Fibroblast of lung (primary cell): ENCODE measurements at regions not wholly inside any gene's neighbourhood (a gene's known extent, or its start where the extent isn't known, plus 50 kb on each side); places are given as distances from the start of the nearest gene placed in this dataset.

Experiments used
- CTCF ChIP-seq, 2 donors: IDR thresholded peaks in 1 of 2; conservative IDR thresholded peaks in 1 of 2; 1 replicate in 1 of 2; 2 replicates in 1 of 2; pipeline ENCODE4 v1.5.1; 2011 to 2012; ENCODE audit warnings: low read length in 2 of 2, control low read depth in 1 of 2, inconsistent platforms in 1 of 2, low read depth in 1 of 2, mild to moderate bottlenecking in 1 of 2
- EZH2 ChIP-seq: IDR thresholded peaks from 2 replicates; pipeline ENCODE4 v1.5.1; 2012; ENCODE audit warnings: low read length, control low read depth, mild to moderate bottlenecking; ENCODE audit errors: missing control alignments

- no peak for TF ChIP-seq EZH2
- no peak for TF ChIP-seq CTCF (conservative IDR thresholded peaks at IDR 0.05 in 1 of 2, IDR thresholded peaks at IDR 0.05 in 1 of 2; ENCODE audit: low read depth in 1 of 2, low read length in 2 of 2)
These were observed 96.4 kb downstream of the KLF12 start for GRCh38 chr13:74037762-74038161.
